Nucleus accumbens (tissue), 56 donors: ENCODE measurements at regions not wholly inside any gene's neighbourhood (a gene's known extent, or its start where the extent isn't known, plus 50 kb on each side); places are given as distances from the start of the nearest gene placed in this dataset.

Source experiments
- DNase-seq, 56 donors: peaks; one replicate each; lab custom pipeline; 2025; lab: John Stamatoyannopoulos, UW

DNA sequence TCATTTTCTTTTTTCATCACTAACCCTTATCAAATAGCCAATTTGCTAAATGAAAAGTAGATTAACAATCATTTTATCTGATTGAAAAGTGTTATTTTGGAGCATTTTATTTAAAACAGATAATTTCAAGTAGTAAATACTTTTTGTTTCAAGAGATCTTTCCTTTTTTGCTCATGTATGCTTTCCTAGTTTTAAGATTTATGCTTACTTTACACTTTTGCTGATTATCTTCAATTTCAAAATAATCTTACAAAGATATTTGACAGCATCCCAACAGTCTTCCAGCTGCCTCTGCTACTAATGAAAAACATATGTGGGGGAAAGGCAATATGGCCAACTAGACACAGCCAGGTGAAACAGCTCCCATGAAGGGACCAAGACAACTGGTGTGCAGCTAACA lies 1027.3 kb upstream of the CDH9 start:
- DNase-seq: no peak

GRCh38 chr5:28046596-28046995 lies 1008.2 kb upstream of the CDH9 start:
- DNase-seq: no peak

- no peak for DNase-seq
These were observed 989.5 kb upstream of the CDH9 start for GRCh38 chr5:28027851-28028250.

- DNase-seq: no peak
These were observed 978.8 kb upstream of the CDH9 start for GRCh38 chr5:28017178-28017577.

DNA sequence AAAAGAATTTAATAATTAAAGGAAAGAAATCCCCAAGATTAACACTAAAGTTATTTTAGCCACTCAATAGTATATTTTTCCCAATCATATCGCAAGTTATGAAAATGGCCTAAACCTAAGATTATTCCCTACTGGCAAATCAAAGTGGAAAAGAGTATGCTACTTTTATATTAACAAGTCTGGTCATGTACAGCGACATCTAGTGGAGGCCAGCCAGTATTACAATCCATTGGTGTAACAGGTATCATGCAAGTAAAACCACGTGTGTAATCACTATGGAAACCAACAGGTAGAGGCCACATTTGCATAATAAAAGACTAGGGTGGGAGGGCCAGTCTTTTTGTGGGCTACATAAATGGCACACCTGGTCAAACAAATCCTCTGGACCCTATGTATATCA lies 976.4 kb upstream of the CDH9 start:
- no peak for DNase-seq

DNA sequence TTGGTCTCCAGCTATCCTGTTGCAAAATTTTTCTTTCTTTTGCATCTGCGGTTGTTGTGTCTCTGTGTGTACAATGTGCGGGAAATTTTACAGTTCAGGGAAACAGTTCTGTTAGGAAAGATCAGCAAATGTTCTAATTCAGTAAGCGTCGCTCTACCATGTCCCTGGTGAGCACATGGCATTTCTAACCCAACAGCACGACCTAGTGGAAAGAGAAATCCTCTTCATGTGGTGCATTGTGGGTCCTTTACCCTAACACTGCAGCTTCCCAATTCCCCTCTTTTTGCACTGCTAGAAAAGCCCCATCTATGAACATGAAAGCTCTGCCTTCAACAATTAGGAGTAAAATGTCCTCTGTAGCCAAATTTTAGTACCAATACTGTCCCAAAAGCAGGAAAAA lies 974.2 kb upstream of the CDH9 start:
- no peak for DNase-seq

GRCh38 chr5:28009576-28009975 lies 971.2 kb upstream of the CDH9 start:
- no peak for DNase-seq

DNA sequence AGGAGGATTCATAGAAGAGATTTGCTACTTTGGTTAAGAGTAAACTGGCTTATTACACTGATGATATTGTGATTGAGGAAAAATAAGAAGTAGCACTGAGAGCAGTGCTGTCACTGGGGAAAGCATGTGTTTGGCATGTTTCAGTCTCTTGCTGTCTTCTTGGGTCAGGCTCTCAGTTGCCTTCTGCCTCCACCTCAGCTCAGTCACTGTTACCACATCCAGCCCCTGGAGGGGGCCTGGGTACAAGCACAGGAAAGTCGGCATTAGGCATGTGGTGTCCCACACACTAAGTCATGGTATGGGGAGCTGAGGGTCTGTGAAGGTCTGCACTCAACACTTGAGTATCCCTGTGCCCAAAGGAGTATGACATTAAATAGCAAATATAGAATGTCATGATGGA lies 958.3 kb upstream of the CDH9 start:
- DNase-seq: no peak

DNA sequence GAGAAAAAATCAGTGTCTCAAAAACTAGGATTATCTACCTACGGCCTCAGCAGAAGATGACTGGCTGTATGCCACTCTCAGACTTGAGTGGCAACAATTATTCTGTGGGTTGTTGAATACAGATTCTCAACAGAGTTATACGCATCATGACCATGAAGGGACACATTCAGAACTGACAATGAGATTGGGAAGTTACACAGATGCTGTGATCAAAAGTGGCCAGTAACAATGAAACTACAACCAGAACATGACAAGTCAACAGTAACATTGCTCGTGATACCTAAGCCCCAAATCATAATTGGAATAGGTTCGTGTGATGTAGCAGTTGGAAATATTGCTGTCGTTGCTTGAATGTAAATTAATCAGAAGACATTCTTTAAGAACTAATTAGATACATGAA lies 957.5 kb upstream of the CDH9 start:
- DNase-seq: no peak

DNA sequence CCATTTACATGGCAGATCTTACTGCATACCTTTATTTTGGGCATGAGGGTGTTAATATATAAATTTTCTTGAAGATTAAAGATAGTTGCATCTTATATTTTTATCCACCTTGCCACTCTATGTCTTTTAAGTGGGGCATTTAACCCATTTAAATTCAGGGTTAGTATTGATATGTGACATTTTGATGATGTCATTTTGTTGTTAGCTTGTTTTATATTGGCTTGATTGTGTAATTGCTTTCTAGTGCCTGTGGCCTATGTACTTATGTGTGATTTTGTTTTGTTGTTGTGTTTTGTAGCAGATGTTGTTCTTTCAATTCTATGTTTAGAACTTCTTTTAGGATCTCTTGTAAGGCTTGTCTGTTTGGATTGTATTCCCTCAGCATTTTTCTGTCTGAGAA lies 939.9 kb upstream of the CDH9 start:
- no peak for DNase-seq

DNA sequence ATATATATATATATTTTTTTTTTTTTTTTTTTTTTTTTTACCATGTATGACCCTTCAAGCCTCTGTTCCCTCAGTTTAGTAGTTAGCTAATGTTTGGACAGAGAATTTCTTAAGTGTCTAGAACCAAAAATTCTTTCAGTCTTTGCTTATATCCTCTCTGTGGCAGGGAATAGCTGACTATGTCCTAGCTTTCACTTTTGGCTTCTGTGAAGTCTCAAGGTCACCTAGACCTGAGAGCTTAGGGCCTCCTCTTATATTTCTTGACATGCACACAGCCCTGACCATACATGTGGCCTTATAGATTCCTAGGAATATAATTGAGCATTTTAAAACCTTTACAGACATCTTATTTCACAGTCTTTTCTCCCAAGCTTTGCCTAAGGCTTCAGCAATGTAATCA lies 930.8 kb upstream of the CDH9 start:
- no peak for DNase-seq

- DNase-seq: no peak
These were observed 924.8 kb upstream of the CDH9 start for GRCh38 chr5:27963050-27963783.

GRCh38 chr5:27962198-27962597 lies 923.8 kb upstream of the CDH9 start:
- DNase-seq: no peak

DNA sequence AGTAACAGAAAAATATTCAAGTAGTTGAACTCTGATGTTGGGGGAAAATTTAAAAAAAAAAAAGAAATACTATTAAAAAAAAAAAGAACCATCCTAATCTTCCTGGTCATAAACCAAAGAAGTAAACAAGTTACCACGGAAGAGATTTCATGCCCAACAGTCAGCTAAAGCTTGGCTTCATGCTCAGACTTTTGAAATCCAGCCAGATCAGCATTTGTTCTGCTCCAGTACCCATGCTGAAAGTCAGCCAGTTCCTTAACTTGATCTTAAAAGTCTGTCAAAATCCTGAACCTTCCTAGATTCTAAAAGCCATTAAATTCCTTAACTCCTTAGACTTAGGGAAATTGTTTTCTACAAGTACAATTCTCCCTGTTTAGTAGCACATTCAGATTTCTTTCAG lies 908.7 kb upstream of the CDH9 start:
- DNase-seq: no peak

DNA sequence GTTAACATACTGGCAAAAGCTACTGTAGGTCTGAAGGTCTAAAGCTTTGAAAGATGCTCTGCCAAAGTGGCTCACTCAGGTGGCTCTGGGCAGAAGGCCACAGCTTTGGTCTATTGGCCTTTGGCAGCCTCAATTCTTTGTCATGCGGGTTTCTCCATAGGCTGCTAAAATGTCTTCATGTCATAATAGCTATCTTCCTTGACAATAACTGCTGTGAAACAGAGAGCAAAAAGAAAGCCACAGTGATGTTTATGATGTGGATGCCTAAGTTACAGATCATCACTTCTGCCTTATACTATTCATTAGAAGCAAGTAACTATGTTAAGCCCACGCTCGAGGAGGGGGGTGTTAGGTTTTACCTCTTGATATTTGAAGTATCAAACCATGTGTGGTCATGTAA lies 906.1 kb upstream of the CDH9 start:
- no peak for DNase-seq

DNA sequence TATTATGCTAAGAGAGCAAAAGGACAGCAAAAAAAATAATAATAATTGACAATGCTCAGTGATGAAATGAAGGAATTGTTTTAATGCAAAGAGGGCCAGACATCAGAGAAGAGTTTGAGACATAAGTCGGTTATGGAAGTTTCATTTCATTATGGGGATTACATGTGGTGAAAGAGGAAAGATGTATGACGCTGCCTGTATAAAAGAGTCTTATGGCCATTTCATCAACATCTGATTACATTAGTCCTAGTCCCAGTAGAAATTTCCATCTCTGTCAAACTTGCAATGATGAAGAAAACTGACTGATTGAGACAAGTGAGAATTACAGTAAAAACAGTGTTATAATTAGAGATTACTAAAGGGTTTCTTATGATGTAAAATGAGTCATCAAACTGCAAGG lies 900.6 kb upstream of the CDH9 start:
- DNase-seq: no peak

- DNase-seq: no peak
These were observed 889.7 kb upstream of the CDH9 start for GRCh38 chr5:27928060-27928459.

- no peak for DNase-seq
These were observed 872.8 kb upstream of the CDH9 start for GRCh38 chr5:27911216-27911615.

DNA sequence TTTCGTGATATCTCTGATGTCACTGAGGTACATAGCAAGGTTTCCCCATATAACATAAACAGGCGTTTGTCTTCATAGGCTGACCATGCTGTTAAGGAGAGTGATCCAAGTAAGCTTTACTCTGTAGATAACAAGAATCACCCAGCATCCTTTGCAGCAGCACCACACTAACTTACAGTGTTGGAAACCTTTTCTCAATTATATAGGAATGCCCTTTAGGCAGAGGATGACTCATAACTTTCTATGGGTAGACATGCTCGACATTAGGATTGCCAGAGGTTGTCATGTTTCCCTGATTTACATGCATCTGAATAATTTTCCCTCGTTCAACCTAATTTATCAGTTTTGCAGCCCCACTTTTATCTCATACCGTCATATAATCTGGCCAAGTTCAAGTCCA lies 870.0 kb upstream of the CDH9 start:
- no peak for DNase-seq

DNA sequence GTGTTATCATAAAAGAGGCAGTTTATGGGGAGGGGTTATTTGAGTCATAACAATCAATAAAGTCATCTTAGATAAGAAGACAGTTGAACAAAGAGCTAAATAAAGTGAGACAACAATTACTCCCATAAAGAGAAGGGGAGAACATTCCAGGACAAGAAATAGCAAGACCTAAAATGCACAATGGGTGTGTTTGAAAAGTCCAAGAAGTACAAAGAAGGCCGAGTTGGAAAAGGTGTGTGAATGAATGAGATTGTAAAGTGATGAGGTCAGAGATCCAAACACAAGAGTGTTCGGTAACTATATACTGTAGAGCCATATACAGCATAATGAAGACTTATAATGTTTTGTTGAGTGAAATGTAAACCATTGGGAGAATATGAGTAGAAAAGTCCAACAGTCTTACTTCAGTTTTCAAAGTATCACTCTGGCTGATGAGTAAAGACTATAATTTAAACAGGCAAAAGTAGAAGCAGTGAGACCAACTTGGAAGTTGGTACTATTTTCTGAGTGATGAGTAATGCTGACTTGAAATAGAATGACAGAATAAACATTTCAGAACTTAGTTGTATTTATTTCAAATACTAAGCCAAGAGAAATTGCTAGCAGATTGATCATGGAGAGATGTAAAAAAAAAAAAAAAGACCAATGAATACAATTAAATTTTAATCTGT lies 868.7 kb upstream of the CDH9 start:
- no peak for DNase-seq

- DNase-seq: no peak
These were observed 868.1 kb upstream of the CDH9 start for GRCh38 chr5:27906481-27906880.

GRCh38 chr5:27900761-27901160 lies 862.4 kb upstream of the CDH9 start:
- no peak for DNase-seq

DNA sequence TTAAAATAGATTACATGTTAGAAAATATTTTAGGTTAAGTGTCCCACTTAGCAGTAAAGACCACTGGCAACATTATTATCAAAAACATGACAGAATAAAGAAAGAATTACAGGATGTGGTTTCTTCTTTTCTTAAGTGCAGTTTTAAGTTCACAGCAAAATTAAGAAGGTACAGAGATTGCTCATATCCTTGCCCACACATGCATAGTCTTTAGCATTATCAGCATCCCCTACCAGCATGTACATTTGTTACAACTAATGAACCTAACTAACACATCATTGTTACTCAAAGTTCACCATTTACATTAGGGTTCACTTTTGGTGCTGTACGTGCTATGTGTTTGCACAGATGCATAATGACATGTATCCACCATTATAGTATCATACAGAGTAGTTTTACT lies 837.7 kb upstream of the CDH9 start:
- DNase-seq: no peak
